NCI-H1105 (cell line): ENCODE measurements at regions not wholly inside any gene's neighbourhood (a gene's known extent, or its start where the extent isn't known, plus 50 kb on each side); places are given as distances from the start of the nearest gene placed in this dataset.

Source experiments
- DNase-seq: peaks from one replicate; lab custom pipeline; 2025; lab: John Stamatoyannopoulos, UW

DNA sequence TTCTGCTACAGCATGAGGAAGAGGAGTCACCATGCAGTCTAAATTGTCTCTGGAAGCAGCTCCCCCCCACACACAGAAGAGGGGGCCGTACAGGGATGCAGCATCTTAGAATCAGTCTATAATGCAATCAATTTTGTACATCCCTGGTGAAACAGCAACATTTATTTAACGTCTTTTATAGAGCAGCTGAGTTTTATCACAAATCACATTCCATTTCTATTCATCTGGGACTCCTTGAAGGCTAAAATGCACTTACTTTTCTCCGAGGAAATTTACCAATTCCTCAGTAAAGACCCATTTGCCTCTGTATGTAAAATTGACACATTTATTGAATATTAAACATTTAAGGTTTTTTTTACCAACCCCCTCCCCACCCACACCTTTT, 193.9 kb downstream of the PHETA1 start:
- DNase-seq: no peak

DNA sequence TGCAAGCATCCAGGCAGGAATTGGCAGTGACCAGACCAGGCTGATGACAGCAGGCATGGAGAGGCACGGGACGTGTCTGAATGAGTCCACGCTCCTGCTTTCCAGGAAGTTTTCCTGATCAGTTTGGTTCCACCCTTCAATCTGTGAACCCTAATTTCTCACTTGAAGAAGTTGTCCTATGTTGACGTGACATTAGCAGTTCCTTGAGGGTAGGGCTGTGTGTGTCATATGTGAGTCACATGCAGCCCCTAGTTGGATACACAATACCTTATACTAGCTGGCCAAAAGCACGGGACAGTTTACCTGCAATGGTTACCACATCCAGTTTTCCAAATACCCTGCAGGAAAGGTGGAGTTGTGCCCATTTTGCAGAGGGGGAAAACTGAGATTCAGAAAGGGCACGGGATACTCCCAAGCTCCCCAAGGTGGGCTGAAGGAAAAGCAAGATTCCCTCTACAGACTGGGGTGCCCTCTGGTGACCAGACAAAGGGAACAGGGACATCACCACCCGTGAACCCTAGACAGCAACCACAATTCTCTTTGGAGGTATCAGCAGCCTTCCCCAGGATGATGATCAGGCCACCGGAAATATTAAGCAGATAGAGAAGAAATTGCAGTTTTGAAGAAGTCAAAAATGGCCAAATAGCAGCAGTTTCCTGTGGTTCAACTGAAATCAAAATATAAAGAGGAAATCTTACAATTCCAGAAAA, 194.5 kb downstream of the PHETA1 start:
- DNase-seq: no peak

DNA sequence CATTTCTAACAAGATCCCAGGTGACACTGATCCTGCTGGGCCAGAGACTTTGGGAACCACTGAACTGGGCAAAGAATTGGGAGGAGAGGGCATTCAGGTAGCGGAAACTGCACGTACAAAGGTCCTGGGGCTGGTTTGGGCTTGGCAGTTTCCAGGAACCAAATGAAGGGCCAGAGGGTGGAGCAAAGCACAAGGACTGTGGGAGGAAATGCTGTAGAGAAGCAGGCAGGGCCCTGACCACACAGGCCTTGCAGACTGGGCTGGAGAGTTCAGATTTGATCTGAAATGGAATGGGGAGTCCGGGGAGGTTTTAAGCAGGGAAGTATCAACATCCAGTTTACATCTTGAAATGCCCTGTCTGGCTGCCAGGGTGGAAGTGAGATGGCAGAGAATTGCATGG, 195.1 kb downstream of the PHETA1 start:
- no peak for DNase-seq

DNA sequence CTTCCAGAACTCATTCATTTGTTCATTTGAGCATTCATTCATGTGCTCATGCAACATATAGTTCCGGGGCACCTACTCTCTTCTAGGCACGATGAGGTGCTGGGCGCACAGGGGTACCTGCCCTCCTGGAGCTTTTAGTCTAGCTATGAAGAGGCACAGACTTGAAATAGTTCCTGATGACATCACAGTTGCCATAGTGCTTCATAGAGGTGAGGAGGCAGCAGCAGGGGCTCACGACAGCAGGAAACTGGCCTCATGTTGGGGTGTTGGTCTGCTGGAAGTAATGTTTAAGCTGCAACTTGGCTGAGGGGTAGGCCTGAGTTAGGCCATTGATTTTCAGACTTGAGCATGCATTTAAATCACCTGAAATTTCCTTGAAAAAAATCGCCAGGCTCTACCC, 195.5 kb downstream of the PHETA1 start:
- DNase-seq: no peak

DNA sequence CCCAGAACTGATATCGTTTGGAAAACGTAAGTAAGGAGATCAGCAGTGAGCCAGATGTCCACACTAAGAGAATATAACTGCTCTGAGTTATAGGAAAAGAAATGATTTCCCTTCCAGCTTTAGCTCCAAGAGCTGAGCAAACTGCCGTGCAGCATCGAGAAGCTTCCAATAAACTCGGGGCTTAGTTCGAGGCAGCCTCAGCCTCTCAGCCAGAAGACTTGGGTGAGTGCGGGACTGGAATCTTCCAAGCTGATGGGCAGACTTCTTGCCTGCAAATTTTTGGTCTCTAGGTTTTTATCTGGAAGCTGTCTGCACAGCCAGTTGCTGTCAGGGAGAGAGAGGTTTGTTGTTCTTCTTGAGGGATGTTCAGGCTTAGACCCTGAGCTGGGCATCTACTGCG, 196.1 kb downstream of the PHETA1 start:
- DNase-seq: no peak

DNA sequence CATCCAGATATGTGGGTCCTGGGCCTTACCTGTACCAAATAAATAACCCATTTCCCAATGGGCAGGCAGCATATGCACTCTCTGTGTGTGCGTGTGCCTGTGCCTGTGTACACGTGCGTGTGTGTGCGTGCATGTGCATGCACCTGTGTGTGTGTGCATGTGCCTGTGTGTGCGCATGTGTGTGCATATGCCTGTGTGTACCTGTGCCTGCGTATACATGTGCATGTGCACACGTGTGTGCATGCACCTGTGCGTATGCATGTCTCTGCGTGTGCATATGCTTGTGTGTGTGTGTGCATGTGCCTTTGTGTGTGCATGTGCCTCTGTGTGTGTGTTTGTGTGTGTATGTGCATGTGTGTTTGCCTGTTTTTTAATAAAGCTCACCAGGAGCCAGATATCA, 197.1 kb downstream of the PHETA1 start:
- no peak for DNase-seq

DNA sequence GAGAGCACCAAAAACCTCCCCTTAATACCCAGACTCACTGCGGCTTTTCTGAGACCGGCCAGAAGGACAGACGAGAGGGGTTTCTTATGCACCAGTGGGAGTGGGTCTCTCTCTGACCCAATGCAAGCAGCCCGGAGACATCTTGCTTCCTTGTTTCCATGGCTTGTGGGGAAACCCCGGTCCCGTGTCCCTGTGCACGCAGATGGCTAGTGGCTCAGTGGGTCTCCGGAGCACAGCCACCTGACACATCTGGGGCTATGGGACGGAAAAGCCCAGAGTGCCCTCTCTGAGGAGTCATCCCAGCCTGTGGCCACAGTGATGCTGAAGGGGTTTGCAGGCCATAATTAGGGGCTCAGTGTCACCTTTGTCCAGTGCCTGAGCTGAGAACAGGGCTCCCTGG, 197.6 kb downstream of the PHETA1 start:
- DNase-seq: no peak

DNA sequence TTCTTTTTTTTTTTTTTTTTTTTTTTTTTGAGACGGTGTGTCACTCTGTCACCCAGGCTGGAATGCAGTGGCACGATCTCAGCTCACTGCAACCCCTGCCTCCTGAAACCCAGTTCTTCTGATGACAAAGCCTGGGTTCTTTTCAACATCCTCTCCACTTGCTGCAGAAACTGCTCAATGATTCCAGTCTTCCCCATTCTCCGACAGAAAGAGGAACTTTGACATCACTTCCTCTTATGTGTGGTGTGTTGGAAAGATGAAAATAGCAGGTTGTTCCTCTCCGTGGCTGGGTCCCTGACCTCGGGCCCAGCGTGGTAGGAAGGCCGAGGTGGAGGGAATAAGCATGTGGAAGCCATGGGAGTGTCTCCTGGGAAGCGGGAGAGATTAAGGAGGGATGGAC, 198.4 kb downstream of the PHETA1 start:
- no peak for DNase-seq

DNA sequence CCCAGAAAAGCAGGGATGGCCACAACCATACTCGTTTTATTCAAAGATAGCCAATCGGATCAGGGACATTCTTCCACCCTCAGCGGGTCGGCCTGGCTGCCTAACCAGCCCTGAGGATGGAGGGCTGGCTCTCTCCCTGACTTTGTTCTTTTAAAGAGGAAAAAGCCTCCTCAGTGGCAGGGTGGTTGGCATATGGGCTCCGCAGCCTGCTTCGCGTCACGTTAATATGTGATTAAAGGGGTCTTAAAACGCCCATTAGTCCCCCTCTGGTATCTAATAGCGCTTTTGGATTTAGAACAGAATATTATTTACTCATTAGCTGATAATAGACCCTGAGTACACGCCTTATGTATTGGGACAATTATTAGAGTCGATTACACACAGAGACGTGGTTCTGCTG, 199.4 kb downstream of the PHETA1 start:
- DNase-seq: no peak

DNA sequence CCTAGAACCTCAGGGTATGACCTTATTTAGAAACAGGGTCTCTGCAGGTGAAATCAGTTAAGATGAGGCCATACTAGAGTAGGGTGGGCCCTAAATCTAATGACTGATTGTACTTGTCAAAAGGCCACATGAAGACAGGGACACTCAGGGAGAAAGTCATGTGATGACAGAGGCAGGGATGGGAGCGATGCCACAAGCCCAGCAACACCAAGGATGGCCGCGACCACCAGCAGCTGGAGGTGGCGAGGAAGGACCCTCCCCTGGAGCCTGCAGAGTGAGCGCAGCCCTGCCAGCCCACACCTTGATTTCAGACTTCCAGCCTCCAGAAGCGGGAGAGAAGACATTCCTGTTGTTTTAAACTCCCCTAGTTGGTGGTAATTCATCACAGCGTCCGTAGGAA, 199.9 kb downstream of the PHETA1 start:
- DNase-seq: no peak

DNA sequence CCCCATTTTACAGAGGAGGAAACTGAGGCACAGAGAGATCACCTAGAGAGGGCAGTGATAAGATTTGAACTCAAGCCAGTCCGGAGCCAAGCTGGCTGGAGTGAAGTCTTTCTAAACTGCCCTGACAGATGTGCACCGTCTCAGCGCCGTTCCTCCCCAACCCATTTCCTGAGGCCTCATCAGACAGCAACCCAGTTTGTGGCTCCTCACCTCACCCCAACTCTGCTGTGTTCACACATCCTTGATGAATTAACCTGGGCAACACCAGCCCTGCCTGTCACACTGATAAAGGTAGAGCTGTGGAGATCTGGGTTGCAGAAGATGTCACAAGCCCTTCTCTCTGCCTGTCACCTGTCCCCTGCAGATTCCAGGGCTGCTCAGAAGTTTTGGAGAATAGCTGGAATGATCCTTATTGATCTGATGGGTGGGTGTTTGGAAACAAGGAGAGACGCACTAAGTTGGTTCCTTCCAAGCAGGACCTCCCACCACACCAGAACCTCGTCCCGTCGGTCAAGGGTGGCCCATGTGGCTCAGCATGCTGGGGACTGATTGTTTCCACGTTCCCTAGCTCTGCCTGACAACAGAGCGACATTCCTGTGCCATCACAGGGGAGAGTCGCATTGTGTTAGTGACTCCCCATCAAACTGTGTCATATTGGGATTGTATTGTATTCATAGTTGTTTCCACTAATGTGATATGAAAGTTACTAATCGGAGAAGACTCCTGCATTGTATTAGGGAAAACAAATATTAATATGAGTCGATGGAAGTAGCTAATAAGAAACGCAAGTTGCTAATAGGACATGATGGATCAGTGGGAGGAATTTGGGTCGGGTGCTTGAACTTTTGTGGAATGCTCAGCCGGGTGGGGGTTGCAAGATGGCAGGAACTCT, 200.6 kb downstream of the PHETA1 start:
- no peak for DNase-seq

DNA sequence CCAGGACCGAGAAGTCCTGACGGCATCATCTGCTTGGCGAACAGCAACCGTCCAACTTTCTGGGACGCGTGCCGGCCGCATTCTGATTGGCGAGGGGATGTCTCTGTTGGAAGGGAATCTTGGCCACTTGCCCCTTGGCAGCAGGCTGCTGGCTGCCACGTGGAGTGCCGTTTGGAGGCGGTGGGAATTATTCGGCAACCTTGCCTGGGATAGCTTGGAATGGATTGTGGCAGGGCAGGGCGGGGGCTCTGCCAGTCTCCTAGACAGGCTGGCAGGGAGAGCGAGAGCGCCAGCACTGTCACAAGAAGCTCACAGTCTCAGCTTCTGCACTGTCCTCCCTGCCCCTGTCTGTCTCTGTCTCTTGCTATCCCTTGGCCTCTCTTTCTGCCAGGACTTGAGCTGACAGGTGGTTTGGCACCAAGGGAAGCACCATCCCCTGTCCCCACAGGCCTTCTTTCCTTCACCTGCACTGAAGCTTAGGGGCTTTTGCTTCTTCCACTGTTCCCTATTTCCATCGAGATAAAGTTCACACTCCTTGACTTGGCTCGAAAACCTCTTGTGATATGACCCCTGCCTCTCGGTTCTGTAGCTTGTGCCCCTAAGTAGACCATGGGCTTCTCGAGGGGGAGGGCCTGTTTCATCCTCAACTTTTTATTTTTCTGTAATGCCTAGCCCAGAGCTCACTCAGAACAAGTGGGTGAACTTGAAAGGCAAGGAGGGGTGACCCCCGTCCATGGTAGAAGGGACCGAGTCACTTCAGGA, 201.9 kb downstream of the PHETA1 start:
- DNase-seq: peak; percentile 20

DNA sequence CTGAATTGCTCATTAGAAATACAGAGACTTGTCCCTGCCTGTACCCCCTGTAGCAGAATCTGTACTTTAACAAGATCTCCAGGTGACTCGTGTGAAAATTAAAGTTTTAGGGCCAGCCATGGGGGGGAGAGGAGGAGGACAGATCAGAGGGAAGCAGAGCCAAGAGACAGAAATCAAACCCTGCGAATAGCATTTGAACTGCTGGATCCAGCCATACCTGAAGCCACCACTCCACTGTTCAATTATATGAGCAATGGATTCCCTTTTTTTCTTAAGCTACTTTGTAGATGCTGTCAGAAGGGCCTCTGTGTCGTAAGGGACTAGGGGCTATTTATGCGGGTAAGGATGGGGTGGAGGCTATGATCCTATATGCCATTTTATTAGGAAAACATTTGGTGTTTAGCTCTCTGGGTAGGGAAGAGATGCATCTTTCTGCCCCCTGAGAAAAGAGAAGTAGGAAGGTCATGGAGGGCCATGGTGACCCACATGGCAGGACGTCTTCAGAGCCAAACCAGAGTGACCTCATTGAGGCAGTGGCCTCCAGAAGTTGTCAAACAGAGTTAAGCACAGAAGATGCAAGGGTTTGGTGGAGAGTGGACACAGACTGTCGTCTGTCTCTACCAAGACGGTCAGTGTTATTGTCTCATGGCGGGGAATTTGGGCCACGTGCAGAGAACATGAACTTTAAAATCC, 203.9 kb downstream of the PHETA1 start:
- no peak for DNase-seq

DNA sequence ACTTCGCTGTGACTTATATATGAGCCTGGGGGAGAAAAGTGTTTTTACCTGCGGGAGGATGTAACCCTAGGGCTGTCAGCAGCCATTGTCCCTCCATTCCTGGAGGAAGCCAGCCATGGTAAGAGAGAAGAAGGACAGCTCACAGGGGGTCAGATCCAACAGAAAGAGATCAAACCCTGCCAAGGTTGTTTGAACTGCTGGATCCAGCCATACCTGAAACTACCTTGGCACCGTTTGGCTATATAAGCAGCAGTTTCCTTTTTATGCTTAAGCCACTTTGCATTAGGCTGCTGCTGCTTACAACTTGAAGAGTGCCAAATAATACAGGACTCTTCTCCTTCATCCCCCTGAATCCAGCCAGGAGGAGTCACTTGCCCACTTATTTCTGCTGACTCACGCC, 205.5 kb downstream of the PHETA1 start:
- DNase-seq: no peak

DNA sequence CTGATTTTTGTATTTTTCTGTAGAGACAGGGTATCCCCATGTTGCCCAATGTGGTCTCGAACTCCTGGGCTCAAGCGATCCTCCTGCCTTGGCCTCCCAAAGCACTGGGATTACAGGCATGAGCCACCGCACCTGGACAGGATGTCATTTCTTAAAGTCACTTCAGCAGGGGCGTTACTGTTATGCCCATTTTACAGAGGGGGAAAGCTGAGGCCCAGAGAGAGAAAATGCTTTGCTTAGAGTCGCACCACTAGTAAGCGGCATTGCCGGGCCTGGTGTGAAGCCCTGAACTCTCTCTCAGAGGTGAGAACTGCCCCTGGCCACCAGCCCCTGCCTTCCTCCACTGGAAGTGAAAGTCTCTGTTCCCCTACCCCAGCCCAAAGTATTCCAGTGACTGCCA, 207.0 kb downstream of the PHETA1 start:
- no peak for DNase-seq

DNA sequence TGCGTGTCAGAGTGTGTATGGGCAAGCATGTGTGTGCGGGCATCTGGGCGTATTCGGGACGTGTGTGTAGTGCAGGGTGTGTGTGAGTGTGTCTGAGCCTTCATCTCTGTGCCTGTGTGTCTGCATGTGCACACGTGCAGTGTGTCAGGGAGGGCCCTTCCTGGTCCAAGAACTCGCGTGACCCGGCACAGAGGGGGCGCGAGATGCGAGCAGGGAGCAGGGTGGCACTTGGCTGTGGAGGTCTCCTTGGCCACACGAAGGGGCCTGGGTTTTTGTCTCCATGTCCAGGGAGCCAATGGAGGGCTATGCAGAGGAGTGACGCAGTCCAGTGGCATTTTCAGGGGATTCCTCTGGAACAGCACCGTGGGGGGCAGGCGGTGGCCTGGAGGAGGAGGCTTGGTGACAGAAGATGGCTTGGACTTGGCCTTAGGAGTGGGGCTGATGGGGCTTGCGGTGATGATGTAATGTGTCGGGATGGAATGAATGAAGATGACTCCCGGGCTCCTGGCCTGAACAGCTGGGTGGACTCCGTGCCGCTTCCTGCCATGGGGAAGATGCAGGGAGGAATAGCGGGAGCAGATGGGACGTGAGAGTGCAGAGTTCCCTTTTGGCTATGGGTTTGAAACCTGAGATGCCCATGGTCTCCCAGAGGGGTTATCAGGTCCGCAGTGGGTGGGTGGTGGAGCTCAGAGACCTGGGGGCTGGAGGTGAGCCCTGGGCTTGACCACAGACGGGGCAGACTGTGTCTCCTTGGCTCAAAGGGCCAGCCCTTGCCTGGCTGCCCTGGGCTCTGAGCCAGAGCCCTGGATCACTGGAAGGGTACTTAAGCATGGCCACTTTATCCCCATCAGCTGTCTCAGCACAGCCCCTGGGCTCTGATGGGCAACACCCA, 208.3 kb downstream of the PHETA1 start:
- DNase-seq: no peak

DNA sequence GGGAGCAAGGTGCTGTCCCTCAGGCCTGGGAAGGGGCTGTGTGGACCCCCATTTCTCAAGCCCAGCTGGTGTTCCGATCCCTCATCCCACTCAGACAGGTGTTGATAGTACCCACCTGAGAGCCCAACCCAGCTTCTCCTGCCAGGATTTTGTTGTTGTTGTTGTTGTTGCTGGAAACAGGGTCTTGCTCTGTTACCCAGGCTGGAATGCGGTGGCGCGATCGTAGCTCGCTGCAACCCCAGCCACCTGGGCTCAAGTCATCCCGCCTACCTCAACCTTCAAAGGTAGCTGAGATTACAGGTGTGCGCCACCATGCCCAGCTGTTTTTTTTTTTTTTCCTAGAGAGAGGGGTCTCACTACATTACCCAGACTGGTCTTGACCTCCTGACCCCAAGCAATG, 209.9 kb downstream of the PHETA1 start:
- DNase-seq: no peak

DNA sequence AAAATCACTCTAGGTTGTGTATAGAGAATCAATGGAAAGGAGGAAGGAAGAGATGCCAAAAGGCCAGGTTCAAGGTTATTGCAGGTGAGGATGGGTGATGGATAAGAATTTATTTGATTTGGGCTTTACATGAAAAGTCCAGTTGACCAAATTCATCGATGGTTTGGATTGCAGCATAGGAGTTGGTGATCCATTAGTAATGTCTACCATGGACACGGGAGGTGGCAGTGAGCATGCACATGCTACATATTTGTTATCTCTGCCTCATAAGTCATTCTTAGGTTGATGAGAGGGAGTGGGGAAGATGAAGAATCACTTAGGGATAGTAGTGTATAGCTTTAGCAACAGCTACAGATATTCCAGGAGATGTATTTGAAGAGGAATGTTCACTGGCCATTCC, 211.4 kb downstream of the PHETA1 start:
- no peak for DNase-seq

DNA sequence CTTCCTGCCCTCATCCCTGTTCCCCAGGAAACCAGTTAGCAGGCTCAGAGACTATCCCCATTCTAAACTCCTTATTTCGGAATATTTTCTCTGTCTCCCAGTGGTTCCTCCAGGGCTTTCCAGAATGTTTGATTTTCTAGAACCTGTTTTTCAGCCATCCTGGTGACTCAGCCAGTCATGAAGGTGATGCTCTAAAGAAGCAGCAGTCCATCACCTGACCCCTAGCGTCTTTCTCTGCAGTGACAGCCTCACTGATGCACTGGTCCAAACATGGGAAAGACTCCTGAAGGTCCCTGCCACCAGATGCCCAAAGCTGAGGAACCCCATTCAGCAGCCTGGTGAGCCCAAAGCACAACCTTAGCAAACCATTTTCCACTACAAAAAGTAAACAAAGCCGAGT, 212.6 kb downstream of the PHETA1 start:
- no peak for DNase-seq

DNA sequence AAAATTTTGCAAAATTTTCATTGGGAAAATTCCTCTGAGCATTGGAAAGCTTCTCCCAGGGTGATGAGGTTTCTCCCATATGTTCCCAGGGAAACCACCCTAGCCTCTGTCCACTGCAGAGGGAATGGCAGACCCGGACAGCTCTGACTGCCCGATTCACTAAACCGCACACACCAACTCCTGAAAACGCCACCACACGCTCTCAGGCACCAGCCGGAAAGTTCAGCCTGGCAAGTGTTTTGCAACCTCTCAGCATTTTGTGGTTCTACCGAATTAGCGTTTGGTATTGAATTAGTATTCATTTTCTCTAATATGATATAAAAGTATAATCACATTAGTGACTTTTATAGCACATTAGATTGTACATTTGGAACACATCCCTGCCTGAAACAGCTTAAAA, 213.4 kb downstream of the PHETA1 start:
- no peak for DNase-seq

DNA sequence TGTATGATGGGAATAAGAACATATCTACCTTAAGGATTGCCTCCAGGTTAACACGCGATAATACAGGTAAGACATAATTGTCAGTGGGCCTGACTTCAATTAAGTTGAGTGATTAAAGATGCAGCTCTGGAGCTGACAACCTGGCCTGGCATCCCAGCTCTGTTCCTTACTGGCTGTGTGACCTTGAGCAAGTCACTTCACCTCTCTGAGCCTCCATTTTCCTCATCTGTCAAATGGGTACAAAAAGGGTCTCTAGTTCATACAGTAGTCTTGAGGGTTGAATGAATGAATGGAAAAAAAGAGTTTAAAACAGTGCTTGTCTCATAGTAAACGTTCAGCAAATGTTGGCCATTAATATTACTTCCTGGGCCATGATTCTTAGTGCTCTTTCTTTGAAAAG, 213.9 kb downstream of the PHETA1 start:
- no peak for DNase-seq
